GM10248 (cell line): ENCODE measurements at regions not wholly inside any gene's neighbourhood (a gene's known extent, or its start where the extent isn't known, plus 50 kb on each side); places are given as distances from the start of the nearest gene placed in this dataset.

Experiments
- CTCF ChIA-PET: fragments of 300-600 bp; sonication (Branson Sonifier 250); formaldehyde crosslinking; extraction: SDS; loops from one replicate; lab custom pipeline; 2021; ENCODE audit warnings: antibody characterized with exemption; lab: Yijun Ruan, JAX
- POLR2A ChIA-PET: fragments of 350-650 bp; sonication (Branson Sonifier 250); formaldehyde crosslinking; extraction: SDS; loops from one replicate; lab custom pipeline; 2020; ENCODE audit warnings: antibody characterized with exemption; lab: Yijun Ruan, JAX
- DNase-seq: peaks from one replicate; pipeline ENCODE4 v3.0.0; 2012; ENCODE audit errors: extremely low spot score
- TF ChIP-seq, protein P1 (sequence below): IDR thresholded peaks from 2 replicates; pipeline ENCODE4 v1.5.1; 2012; ENCODE audit warnings: mild to moderate bottlenecking, low read depth; ENCODE audit errors: extremely low read depth, missing control alignments, control extremely low read depth

DNA sequence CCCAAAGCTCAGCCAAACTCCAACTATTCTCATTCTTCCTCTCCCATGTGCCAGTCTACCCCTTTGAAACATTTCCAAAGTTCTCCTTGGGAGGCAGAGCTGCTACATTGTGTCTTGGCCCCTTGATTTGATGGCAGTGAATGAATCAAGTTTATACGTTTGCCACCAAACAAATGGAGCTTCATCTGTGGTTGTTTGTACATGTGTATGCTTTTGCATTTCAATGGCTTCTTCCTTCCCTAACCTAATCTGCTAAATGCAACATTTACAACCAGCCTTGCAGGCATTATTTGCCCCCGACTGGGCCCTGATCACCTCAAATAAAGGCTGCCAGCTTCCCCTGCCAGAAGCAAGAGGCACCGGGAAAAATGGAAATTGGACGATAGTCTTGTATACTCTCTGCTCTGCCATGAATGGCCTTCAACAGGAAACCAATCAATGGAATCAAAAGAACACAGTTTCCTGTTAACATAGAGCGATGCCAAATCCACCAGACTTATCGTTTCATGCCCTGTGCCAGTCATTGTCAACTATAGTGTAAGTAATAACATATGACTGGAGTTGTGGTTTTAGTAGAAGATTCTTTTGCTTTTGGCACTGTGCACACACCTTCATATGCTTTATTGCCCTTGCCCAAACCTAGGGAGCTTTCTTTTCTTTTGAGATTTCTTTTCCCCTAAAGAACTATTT, 97.8 kb downstream of the TMEM30B start:
- ChIA-PET POLR2A (no interaction called here), CTCF (no interaction called here)
- DNase-seq = no peak
- TF ChIP-seq, protein P1, sequence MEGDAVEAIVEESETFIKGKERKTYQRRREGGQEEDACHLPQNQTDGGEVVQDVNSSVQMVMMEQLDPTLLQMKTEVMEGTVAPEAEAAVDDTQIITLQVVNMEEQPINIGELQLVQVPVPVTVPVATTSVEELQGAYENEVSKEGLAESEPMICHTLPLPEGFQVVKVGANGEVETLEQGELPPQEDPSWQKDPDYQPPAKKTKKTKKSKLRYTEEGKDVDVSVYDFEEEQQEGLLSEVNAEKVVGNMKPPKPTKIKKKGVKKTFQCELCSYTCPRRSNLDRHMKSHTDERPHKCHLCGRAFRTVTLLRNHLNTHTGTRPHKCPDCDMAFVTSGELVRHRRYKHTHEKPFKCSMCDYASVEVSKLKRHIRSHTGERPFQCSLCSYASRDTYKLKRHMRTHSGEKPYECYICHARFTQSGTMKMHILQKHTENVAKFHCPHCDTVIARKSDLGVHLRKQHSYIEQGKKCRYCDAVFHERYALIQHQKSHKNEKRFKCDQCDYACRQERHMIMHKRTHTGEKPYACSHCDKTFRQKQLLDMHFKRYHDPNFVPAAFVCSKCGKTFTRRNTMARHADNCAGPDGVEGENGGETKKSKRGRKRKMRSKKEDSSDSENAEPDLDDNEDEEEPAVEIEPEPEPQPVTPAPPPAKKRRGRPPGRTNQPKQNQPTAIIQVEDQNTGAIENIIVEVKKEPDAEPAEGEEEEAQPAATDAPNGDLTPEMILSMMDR = no peak

DNA sequence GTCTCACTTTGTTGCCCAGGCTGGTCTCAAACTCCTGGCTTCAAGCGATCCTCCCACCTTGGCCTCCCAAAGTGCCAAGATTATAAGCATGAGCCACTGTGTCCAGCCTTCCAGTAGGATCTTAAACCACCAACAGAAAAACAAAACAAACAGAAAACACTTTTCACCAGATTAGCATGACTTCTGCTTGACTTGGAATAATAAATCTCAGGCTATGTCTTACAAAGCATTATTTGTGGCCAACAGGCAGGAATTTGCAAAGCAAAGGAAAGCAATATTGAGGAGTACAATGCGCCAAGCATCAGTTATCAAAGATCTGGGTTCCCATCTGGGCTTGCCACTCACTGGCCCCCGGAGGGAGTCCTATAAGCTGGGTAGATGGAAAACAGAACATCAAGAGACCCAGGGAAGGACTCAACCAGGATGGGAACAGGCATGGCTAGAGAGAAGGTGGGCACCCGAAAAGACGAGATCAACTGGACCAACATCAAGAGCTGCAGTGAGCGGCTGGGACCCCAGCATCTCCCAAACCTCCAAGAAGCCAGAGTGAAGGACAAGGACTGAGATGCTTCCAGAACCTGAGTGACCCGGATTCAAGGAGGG, 101.2 kb downstream of the TMEM30B start:
- TF ChIP-seq, protein P1 = no peak
- no peak for DNase-seq
- ChIA-PET CTCF (no interaction called here), POLR2A (interaction anchor here (0.6 kb wide), 1 partner anchor 323 kb away, joined by 6 read pairs; no protein-coding TSS in a partner anchor)

DNA sequence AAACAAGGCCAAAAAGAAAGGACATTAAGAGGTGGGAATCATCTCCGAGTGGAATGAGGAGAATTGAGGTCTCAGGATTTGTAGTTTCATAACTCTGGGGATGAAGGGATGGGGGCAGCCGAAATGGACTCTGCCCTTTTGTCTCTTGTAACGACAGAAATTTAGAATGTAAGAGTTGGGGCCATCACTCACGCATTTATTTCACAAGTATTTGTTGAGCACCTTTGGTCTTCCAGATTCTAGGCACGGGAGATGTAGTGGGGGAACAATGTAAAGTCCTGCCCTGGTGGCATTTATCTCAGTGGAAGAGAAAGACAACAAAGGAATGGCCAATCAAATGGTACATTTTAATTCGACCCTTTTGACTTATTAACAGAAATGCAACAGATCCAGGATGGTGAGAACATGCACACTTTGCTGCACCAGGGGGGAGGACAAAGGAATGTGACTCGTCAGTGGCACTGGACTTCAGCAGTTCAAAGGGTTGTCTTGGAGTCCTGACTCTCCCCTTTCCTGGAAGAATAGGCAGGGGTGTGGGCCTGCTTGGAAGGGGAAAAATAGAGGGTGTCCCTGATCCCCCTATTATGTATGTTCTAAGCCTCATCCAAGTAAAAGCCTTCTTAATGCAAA, 102.0 kb downstream of the TMEM30B start:
- no peak for DNase-seq
- CTCF ChIA-PET = no interaction called here
- TF ChIP-seq, protein P1 = no peak
- POLR2A ChIA-PET = no interaction called here

DNA sequence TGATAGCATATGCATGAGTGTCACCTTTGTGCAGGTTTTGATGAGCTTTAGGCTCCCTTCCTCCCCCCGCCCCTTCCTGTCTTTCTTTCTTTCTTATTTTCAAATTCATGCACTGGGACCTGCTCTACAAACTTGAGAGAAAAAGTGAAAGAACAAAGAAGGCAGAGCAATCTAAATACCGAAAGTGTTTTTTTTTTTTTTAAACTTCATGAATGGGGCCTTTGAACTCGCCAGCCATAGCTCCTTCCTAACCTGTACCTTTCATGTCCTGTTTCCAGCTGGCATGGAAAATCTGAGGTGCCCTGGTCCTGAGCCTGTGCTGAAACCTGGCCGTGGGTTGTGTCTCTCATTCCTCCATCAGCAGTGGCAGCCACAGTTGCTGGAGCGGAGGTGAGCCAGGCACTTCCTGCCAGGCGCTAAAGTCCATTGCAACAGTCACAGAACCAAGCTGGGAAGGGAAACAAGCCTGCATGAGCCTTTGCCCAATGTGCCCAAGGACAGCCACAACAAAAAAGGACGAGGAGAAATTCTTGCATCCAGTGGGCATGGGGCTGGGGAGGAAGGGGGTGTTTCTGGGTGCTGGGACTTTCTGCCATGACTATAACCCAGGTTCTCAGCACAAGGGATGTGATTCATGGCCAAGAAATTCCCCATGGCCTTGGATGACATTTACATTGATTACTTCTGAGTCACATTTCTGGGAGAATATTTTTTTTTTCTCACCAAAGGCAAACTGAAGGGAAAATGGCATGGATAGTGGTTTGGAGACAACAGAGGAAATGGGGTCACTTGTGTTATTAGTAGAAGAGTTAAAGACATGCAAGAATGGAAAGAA, 102.7 kb downstream of the TMEM30B start:
- CTCF ChIA-PET = no interaction called here
- no peak for DNase-seq
- POLR2A ChIA-PET = no interaction called here
- TF ChIP-seq, protein P1 = no peak

DNA sequence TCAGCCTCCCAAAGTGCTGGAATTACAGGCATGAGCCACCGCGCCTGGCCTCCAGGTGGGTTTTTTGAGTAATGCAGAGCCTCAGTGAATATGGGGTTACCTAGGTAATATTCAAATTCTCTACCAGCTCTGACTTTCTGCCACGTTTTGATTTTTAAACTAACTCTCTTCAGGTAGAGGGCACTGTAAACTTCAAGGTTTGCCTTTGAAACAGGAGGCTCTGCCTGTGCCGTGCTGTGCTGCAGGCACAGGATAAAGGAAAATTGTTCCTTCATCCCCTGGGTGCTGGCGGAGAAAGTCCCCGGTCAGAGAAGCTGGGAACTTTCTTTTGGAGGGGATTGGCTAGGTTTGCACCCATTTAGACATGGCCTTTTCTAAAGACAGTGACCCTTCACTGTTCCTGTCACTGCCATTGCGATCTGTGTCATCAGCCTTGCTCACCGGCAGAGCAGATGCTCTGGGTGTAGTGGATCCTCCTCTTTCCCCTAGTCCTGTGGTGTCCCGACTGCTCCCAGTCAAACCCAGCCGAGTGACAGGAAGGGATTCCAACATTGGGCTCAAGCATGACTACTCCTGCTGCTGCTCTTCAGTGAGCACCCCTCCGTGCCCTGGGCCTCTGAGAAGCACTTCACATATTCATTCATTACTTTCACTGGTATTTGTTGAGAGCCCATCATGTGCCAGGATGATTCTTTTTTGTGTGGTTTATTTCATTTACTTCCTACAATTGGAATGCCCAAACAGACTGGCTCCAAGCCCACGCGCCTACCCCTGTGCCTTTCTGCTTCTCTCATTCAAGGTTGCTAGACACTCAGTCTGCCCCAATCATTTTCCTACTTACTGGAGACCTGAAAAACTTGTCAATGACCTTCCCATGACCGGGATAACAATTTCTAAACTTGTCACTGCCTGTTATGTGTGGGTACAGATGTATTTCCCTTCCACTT, 103.6 kb downstream of the TMEM30B start:
- POLR2A ChIA-PET = no interaction called here
- CTCF ChIA-PET = interaction anchor here (1.3 kb wide), 1 partner anchor 8 kb away, joined by 4 read pairs; no protein-coding TSS in a partner anchor
- no peak for DNase-seq
- TF ChIP-seq, protein P1 = no peak
